Hepatocyte (in vitro differentiated cells): ENCODE measurements at regions not wholly inside any gene's neighbourhood (a gene's known extent, or its start where the extent isn't known, plus 50 kb on each side); places are given as distances from the start of the nearest gene placed in this dataset.

Experiments used
- DNase-seq: peaks from one replicate; pipeline ENCODE4 v3.0.0-alpha.2; 2016; ENCODE audit warnings: low spot score
- H2AFZ ChIP-seq: fragments of 200-600 bp; sonication (generic); 2 replicates; pipeline ENCODE4 v1.6.0; 2016; ENCODE audit warnings: antibody characterized with exemption, mild to moderate bottlenecking
- H3K27ac ChIP-seq: fragments of 200-600 bp; sonication (generic); 2 replicates; pipeline ENCODE4 v1.5.1; 2016; ENCODE audit warnings: mild to moderate bottlenecking
- H3K27me3 ChIP-seq: fragments of 200-600 bp; sonication (generic); 2 replicates; pipeline ENCODE4 v1.6.1; 2016
- H3K36me3 ChIP-seq: fragments of 200-600 bp; sonication (generic); replicated peaks from 2 replicates; pipeline ENCODE4 v1.5.1; 2016; ENCODE audit warnings: low read depth; ENCODE audit not compliant: insufficient read depth
- H3K4me1 ChIP-seq: fragments of 200-600 bp; sonication (generic); 2 replicates; pipeline ENCODE4 v1.5.1; 2016; ENCODE audit warnings: mild to moderate bottlenecking, moderate library complexity; ENCODE audit not compliant: insufficient read depth
- H3K4me2 ChIP-seq: fragments of 200-600 bp; sonication (generic); 2 replicates; pipeline ENCODE4 v1.6.0; 2016
- H3K4me3 ChIP-seq: fragments of 200-600 bp; sonication (generic); 2 replicates; pipeline ENCODE4 v1.5.1; 2016; ENCODE audit warnings: mild to moderate bottlenecking
- H3K79me2 ChIP-seq: fragments of 200-600 bp; sonication (generic); 2 replicates; pipeline ENCODE4 v1.6.0; 2017; ENCODE audit warnings: mild to moderate bottlenecking
- H3K9me2 ChIP-seq: fragments of 200-600 bp; sonication (generic); replicated peaks from 2 replicates; pipeline ENCODE4 v1.6.0; 2017; ENCODE audit warnings: mild to moderate bottlenecking; ENCODE audit not compliant: insufficient read depth
- H3K9me3 ChIP-seq: fragments of 200-600 bp; sonication (generic); 2 replicates; pipeline ENCODE4 v1.5.1; 2016; ENCODE audit warnings: low read depth, mild to moderate bottlenecking
- H4K20me1 ChIP-seq: fragments of 200-600 bp; sonication (generic); 2 replicates; pipeline ENCODE4 v1.6.0; 2016; ENCODE audit warnings: mild to moderate bottlenecking; ENCODE audit not compliant: insufficient read depth, poor library complexity, severe bottlenecking
- CTCF ChIP-seq: fragments of 200-600 bp; sonication (generic); IDR thresholded peaks from 2 replicates; pipeline ENCODE4 v1.5.1; 2016; ENCODE audit warnings: antibody characterized with exemption, mild to moderate bottlenecking; ENCODE audit not compliant: poor library complexity
- EZH2 ChIP-seq: fragments of 200-600 bp; sonication (generic); IDR thresholded peaks from 2 replicates; pipeline ENCODE4 v1.6.1; 2016; ENCODE audit warnings: antibody characterized with exemption, mild to moderate bottlenecking, borderline replicate concordance
- EZH2phosphoT487 ChIP-seq: fragments of 200-600 bp; sonication (generic); IDR thresholded peaks from one replicate; pipeline ENCODE4 v1.6.1; 2018; ENCODE audit warnings: antibody characterized with exemption, mild to moderate bottlenecking, low read depth, moderate library complexity; ENCODE audit not compliant: unreplicated experiment, severe bottlenecking
- WGBS: methylation state at CpG from one replicate; pipeline ENCODE4 v1.1.6; 2016; ENCODE audit warnings: low lambda C conversion rate; ENCODE audit errors: missing lambda C conversion rate; 5-methylcytosine and 5-hydroxymethylcytosine counted together

GRCh38 chr15:35605764-35606449 is 59.9 kb upstream of the DPH6 start:
- Histone ChIP-seq H2AFZ (no peak overlapping the region), H3K4me2 (no peak overlapping the region), H3K4me3 (no peak overlapping the region), H3K9me3 (peaks cover 5% of the 10 kb centered on the region), H3K79me2 (no peaks in the 10 kb centered on the region), H3K36me3 (no peaks in the 10 kb centered on the region), H3K27ac (no peak overlapping the region), H3K9me2 (no peaks in the 10 kb centered on the region), H3K27me3 (no peaks in the 10 kb centered on the region), H4K20me1 (no peaks in the 10 kb centered on the region), H3K4me1 (no peaks in the 10 kb centered on the region)
- 85% methylated on average over 2 of the region's 2 CpGs for WGBS
- no peak for TF ChIP-seq EZH2phosphoT487
- no peak for DNase-seq

GRCh38 chr15:35606450-35606779 is 60.5 kb upstream of the DPH6 start:
- no peaks in the 10 kb centered on the region for H3K79me2 ChIP-seq
- no peak overlapping the region for H3K4me2 ChIP-seq
- WGBS = 84% methylated on average over 3 of the region's 3 CpGs
- H3K9me2 ChIP-seq = no peaks in the 10 kb centered on the region
- no peaks in the 10 kb centered on the region for H3K4me1 ChIP-seq
- H3K27ac ChIP-seq = no peak overlapping the region
- peaks cover 5% of the 10 kb centered on the region for H3K9me3 ChIP-seq
- no peak overlapping the region for H3K4me3 ChIP-seq
- TF ChIP-seq EZH2 (no peak), CTCF (no peak), EZH2phosphoT487 (no peak)
- no peak overlapping the region for H2AFZ ChIP-seq
- DNase-seq = no peak
- H4K20me1 ChIP-seq = no peaks in the 10 kb centered on the region
- H3K36me3 ChIP-seq = no peaks in the 10 kb centered on the region
- H3K27me3 ChIP-seq = no peaks in the 10 kb centered on the region

GRCh38 chr15:35616498-35617271 is 70.7 kb upstream of the DPH6 start:
- no peaks in the 10 kb centered on the region for H3K36me3 ChIP-seq
- H3K4me1 ChIP-seq = no peaks in the 10 kb centered on the region
- TF ChIP-seq CTCF (no peak), EZH2 (no peak), EZH2phosphoT487 (no peak)
- H3K9me3 ChIP-seq = no peaks in the 10 kb centered on the region
- H3K27me3 ChIP-seq = no peaks in the 10 kb centered on the region
- no peaks in the 10 kb centered on the region for H3K79me2 ChIP-seq
- no peak overlapping the region for H3K4me2 ChIP-seq
- H2AFZ ChIP-seq = no peak overlapping the region
- H4K20me1 ChIP-seq = no peaks in the 10 kb centered on the region
- 89% methylated on average over 1 of the region's 1 CpG for WGBS
- H3K4me3 ChIP-seq = no peak overlapping the region
- DNase-seq = no peak
- no peak overlapping the region for H3K27ac ChIP-seq
- H3K9me2 ChIP-seq = no peaks in the 10 kb centered on the region
